H9 (cell line): ENCODE measurements at regions not wholly inside any gene's neighbourhood (a gene's known extent, or its start where the extent isn't known, plus 50 kb on each side); places are given as distances from the start of the nearest gene placed in this dataset.

Experiments
- DNase-seq: peaks from one replicate; pipeline ENCODE4 v3.0.0-alpha.2; 2017
- H2AFZ ChIP-seq: one replicate; pipeline ENCODE4 v1.6.1; 2013; ENCODE audit warnings: mild to moderate bottlenecking, low read length, control low read depth, moderate library complexity
- H2AK5ac ChIP-seq: 2 replicates; pipeline ENCODE4 v1.6.1; 2013; ENCODE audit warnings: low read length, control low read depth, mixed read lengths; ENCODE audit not compliant: insufficient read length
- H2BK120ac ChIP-seq: one replicate; pipeline ENCODE4 v1.6.1; 2013; ENCODE audit warnings: low read depth, mild to moderate bottlenecking, low read length, control low read depth, inconsistent platforms; ENCODE audit not compliant: poor library complexity, severe bottlenecking
- H2BK12ac ChIP-seq: 2 replicates; pipeline ENCODE4 v1.6.1; 2013; ENCODE audit warnings: low read length, control low read depth, mixed read lengths, low read depth; ENCODE audit not compliant: insufficient read length
- H2BK15ac ChIP-seq: 2 replicates; pipeline ENCODE4 v1.6.1; 2013; ENCODE audit warnings: low read depth, low read length, control low read depth
- H2BK20ac ChIP-seq: one replicate; pipeline ENCODE4 v1.6.1; 2013; ENCODE audit warnings: low read depth, mild to moderate bottlenecking, low read length, control low read depth, inconsistent platforms; ENCODE audit not compliant: poor library complexity, severe bottlenecking
- H2BK5ac ChIP-seq: 2 replicates; pipeline ENCODE4 v1.6.1; 2013; ENCODE audit warnings: low read length, control low read depth, mixed read lengths; ENCODE audit not compliant: insufficient read length
- H3K14ac ChIP-seq: 2 replicates; pipeline ENCODE4 v1.6.1; 2013; ENCODE audit warnings: low read length, control low read depth; ENCODE audit not compliant: insufficient read depth
- H3K18ac ChIP-seq: 2 replicates; pipeline ENCODE4 v1.6.1; 2013; ENCODE audit warnings: low read depth, mild to moderate bottlenecking, mixed read lengths, low read length, control low read depth; ENCODE audit not compliant: insufficient read length
- H3K23ac ChIP-seq: 2 replicates; pipeline ENCODE4 v1.6.1; 2013; ENCODE audit warnings: low read length, control low read depth, mixed read lengths, low read depth; ENCODE audit not compliant: insufficient read length
- H3K23me2 ChIP-seq: 2 replicates; pipeline ENCODE4 v1.6.1; 2013; ENCODE audit warnings: low read depth, mild to moderate bottlenecking, mixed read lengths, low read length, control low read depth; ENCODE audit not compliant: insufficient read length, poor library complexity, severe bottlenecking
- H3K27ac ChIP-seq: 2 replicates; pipeline ENCODE4 v1.5.1; 2013; ENCODE audit warnings: low read length, control low read depth, mixed read lengths, low read depth; ENCODE audit not compliant: insufficient read length
- H3K27me3 ChIP-seq: 2 replicates; pipeline ENCODE4 v1.6.1; 2013; ENCODE audit warnings: low read length, control low read depth, inconsistent platforms; ENCODE audit not compliant: insufficient read depth
- H3K4ac ChIP-seq: 2 replicates; pipeline ENCODE4 v1.6.1; 2013; ENCODE audit warnings: low read depth, mild to moderate bottlenecking, control low read depth, inconsistent platforms, low read length, moderate library complexity
- H3K4me1 ChIP-seq: 2 replicates; pipeline ENCODE4 v1.6.1; 2013; ENCODE audit warnings: low read length, control low read depth, inconsistent platforms; ENCODE audit not compliant: insufficient read depth
- H3K4me2 ChIP-seq: 2 replicates; pipeline ENCODE4 v1.6.1; 2013; ENCODE audit warnings: low read length, control low read depth, mixed read lengths; ENCODE audit not compliant: insufficient read length, insufficient read depth
- H3K56ac ChIP-seq: 2 replicates; pipeline ENCODE4 v1.6.1; 2013; ENCODE audit warnings: low read depth, mild to moderate bottlenecking, mixed read lengths, low read length, control low read depth; ENCODE audit not compliant: insufficient read length
- H3K79me1 ChIP-seq: 2 replicates; pipeline ENCODE4 v1.6.1; 2013; ENCODE audit warnings: low read depth, mild to moderate bottlenecking, moderate library complexity, low read length, control low read depth, inconsistent platforms; ENCODE audit not compliant: insufficient read depth, poor library complexity, severe bottlenecking
- H3K79me2 ChIP-seq: 2 replicates; pipeline ENCODE4 v1.6.1; 2013; ENCODE audit warnings: low read length, control low read depth, inconsistent platforms; ENCODE audit not compliant: insufficient read depth
- H3K9ac ChIP-seq: 2 replicates; pipeline ENCODE4 v1.6.1; 2013; ENCODE audit warnings: low read length, control low read depth, mixed read lengths; ENCODE audit not compliant: insufficient read length; ENCODE audit errors: extremely low read depth
- H3K9me3 ChIP-seq: one replicate; pipeline ENCODE4 v1.6.1; 2013; ENCODE audit warnings: low read depth, low read length, inconsistent platforms; ENCODE audit not compliant: control insufficient read depth
- H3T11ph ChIP-seq: one replicate; pipeline ENCODE4 v1.6.1; 2013; ENCODE audit warnings: mild to moderate bottlenecking, low read length, control low read depth, inconsistent platforms
- H4K20me1 ChIP-seq: one replicate; pipeline ENCODE4 v1.6.1; 2013; ENCODE audit not compliant: control insufficient read depth, insufficient read length, insufficient read depth
- H4K5ac ChIP-seq: 2 replicates; pipeline ENCODE4 v1.6.1; 2013; ENCODE audit warnings: low read depth, mild to moderate bottlenecking, mixed read lengths, low read length, control low read depth; ENCODE audit not compliant: insufficient read length
- H4K8ac ChIP-seq: replicated peaks from 2 replicates; pipeline ENCODE4 v1.6.1; 2013; ENCODE audit warnings: low read length, control low read depth, mixed read lengths, low read depth; ENCODE audit not compliant: insufficient read length
- H4K91ac ChIP-seq: 2 replicates; pipeline ENCODE4 v1.6.1; 2013; ENCODE audit warnings: low read depth, mild to moderate bottlenecking, moderate library complexity, mixed read lengths, low read length, control low read depth; ENCODE audit not compliant: insufficient read length
- H3K27ac Mint-ChIP-seq, 3 experiments: 2 replicates in 2 of 3; 3 replicates in 1 of 3; pipeline ENCODE4 v1.8.0; 2020 to 2021; ENCODE audit warnings: mixed read lengths in 3 of 3, mild to moderate bottlenecking in 1 of 3, moderate library complexity in 1 of 3
- H3K27me3 Mint-ChIP-seq: 2 replicates; pipeline ENCODE4 v1.8.0; 2021; ENCODE audit warnings: low read depth, mild to moderate bottlenecking, moderate library complexity, mixed read lengths
- H3K36me3 Mint-ChIP-seq, 3 experiments: 2 replicates in 2 of 3; 3 replicates in 1 of 3; pipeline ENCODE4 v1.8.0; 2020 to 2021; ENCODE audit warnings: low read depth in 3 of 3, mixed read lengths in 3 of 3; ENCODE audit not compliant: insufficient read depth in 1 of 3
- H3K4me1 Mint-ChIP-seq, 2 experiments: 2 replicates each; pipeline ENCODE4 v1.8.0; 2020; ENCODE audit warnings: mixed read lengths in 2 of 2
- H3K4me3 Mint-ChIP-seq, 2 experiments: 2 replicates in 1 of 2; 3 replicates in 1 of 2; pipeline ENCODE4 v1.8.0; 2020 to 2021; ENCODE audit warnings: mild to moderate bottlenecking in 2 of 2, mixed read lengths in 2 of 2, moderate library complexity in 1 of 2
- H3K9me3 Mint-ChIP-seq, 2 experiments: 2 replicates in 1 of 2; 3 replicates in 1 of 2; pipeline ENCODE4 v1.8.0; 2020; ENCODE audit warnings: mild to moderate bottlenecking in 2 of 2, mixed read lengths in 2 of 2, moderate library complexity in 1 of 2
- WGBS: extraction: QIAGEN DNeasy Blood & Tissue Kit; methylation state at CpG from one replicate; pipeline ENCODE4 v1.1.7; 2013; ENCODE audit warnings: missing lambda C conversion rate, low lambda C conversion rate, mixed read lengths; ENCODE audit not compliant: insufficient read length; ENCODE audit errors: extremely low coverage; 5-methylcytosine and 5-hydroxymethylcytosine counted together
- TF ChIP-seq, protein P1 (sequence below): fragments of 200-600 bp; sonication (generic); conservative IDR thresholded peaks from 3 replicates; pipeline ENCODE4 v1.8.0; 2021; ENCODE audit warnings: antibody characterized with exemption, mild to moderate bottlenecking

- WGBS: no CpG with 5 or more reads among the region's 13 CpGs
- H2AK5ac ChIP-seq: no peak overlapping the region
- peaks cover 20 to 25% of the 10 kb centered on the region in 2 experiments for H3K4me1 Mint-ChIP-seq
These were observed 281.7 kb downstream of the KLF6 start for GRCh38 chr10:3503299-3503698.

More at GRCh38 chr10:3503299-3503698, 281.7 kb downstream of the KLF6 start:
- no peak overlapping the region for H2BK12ac ChIP-seq
- no peaks in the 10 kb centered on the region for H3K79me1 ChIP-seq
- H3T11ph ChIP-seq: no peak overlapping the region
- no peak overlapping the region for H2BK20ac ChIP-seq
- Mint-ChIP-seq H3K4me3 (no peak overlapping the region; a peak in 1 of 5 replicates), H3K27ac (peak overlapping the region in 1 of 3 experiments; percentile 79; a peak in 1 of 7 replicates), H3K36me3 (no peaks in the 10 kb centered on the region), H3K27me3 (no peaks in the 10 kb centered on the region), H3K9me3 (no peaks in the 10 kb centered on the region)
- no peak overlapping the region for H2BK5ac ChIP-seq
- no peak overlapping the region for H4K91ac ChIP-seq
- H3K23me2 ChIP-seq: peaks cover 3% of the 10 kb centered on the region
- H3K4ac ChIP-seq: no peak overlapping the region
- H3K9ac ChIP-seq: no peak overlapping the region
- TF ChIP-seq, protein P1, sequence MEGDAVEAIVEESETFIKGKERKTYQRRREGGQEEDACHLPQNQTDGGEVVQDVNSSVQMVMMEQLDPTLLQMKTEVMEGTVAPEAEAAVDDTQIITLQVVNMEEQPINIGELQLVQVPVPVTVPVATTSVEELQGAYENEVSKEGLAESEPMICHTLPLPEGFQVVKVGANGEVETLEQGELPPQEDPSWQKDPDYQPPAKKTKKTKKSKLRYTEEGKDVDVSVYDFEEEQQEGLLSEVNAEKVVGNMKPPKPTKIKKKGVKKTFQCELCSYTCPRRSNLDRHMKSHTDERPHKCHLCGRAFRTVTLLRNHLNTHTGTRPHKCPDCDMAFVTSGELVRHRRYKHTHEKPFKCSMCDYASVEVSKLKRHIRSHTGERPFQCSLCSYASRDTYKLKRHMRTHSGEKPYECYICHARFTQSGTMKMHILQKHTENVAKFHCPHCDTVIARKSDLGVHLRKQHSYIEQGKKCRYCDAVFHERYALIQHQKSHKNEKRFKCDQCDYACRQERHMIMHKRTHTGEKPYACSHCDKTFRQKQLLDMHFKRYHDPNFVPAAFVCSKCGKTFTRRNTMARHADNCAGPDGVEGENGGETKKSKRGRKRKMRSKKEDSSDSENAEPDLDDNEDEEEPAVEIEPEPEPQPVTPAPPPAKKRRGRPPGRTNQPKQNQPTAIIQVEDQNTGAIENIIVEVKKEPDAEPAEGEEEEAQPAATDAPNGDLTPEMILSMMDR: no peak
- H3K9me3 ChIP-seq: no peaks in the 10 kb centered on the region
- no peak overlapping the region for H2BK120ac ChIP-seq
- no peak overlapping the region for H3K14ac ChIP-seq
- H4K5ac ChIP-seq: no peak overlapping the region
- H4K8ac ChIP-seq: no peak overlapping the region
- no peaks in the 10 kb centered on the region for H4K20me1 ChIP-seq
- H3K27me3 ChIP-seq: no peaks in the 10 kb centered on the region
- no peak overlapping the region for H3K18ac ChIP-seq
- H2AFZ ChIP-seq: no peak overlapping the region
- H3K23ac ChIP-seq: no peak overlapping the region
- no peak overlapping the region for H3K4me2 ChIP-seq
- H3K27ac ChIP-seq: no peak overlapping the region
- H3K4me1 ChIP-seq: peaks cover 9% of the 10 kb centered on the region; the same call in 1 of the 2 replicates
- DNase-seq: no peak
- no peak overlapping the region for H3K56ac ChIP-seq
- no peak overlapping the region for H2BK15ac ChIP-seq
- H3K79me2 ChIP-seq: no peaks in the 10 kb centered on the region
